ENCODE measurements at regions not wholly inside any gene's neighbourhood (a gene's known extent, or its start where the extent isn't known, plus 50 kb on each side); places are given as distances from the start of the nearest gene placed in this dataset.
"Not testable (repeated sequence)": the region's sequence is repeated elsewhere in the genome, so short reads cannot be mapped to it uniquely, and the experiment has no call there.

DNA sequence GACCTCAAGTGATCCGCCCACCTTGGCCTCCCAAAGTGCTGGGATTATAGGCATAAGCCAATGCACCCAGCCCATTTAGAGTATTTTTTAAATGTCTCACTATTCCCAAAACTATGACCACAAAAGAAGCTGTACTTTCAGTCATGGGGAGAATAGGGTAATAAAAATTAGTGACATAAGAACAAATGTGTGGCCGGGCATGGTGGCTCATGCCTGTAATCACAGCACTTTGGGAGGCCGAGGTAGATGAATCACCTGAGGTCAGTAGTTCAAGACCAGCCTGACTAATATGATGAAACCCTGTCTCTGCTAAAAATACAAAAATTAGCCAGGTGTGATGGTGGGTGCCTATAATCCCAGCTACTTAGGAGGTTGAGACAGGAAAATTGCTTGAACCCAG, 402.3 kb downstream of the PSAT1 start:
- TF ChIP-seq, protein P1, sequence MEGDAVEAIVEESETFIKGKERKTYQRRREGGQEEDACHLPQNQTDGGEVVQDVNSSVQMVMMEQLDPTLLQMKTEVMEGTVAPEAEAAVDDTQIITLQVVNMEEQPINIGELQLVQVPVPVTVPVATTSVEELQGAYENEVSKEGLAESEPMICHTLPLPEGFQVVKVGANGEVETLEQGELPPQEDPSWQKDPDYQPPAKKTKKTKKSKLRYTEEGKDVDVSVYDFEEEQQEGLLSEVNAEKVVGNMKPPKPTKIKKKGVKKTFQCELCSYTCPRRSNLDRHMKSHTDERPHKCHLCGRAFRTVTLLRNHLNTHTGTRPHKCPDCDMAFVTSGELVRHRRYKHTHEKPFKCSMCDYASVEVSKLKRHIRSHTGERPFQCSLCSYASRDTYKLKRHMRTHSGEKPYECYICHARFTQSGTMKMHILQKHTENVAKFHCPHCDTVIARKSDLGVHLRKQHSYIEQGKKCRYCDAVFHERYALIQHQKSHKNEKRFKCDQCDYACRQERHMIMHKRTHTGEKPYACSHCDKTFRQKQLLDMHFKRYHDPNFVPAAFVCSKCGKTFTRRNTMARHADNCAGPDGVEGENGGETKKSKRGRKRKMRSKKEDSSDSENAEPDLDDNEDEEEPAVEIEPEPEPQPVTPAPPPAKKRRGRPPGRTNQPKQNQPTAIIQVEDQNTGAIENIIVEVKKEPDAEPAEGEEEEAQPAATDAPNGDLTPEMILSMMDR (conservative IDR thresholded peaks at IDR 0.05) = not testable (repeated sequence)
- TF ChIP-seq ZFX (IDR thresholded peaks at IDR 0.05) = not testable (repeated sequence)
